Aorta (tissue), 5 donors: ENCODE measurements at regions not wholly inside any gene's neighbourhood (a gene's known extent, or its start where the extent isn't known, plus 50 kb on each side); places are given as distances from the start of the nearest gene placed in this dataset.
A peak's percentile ranks its signal among the peaks of the same experiment; 100 is the strongest.
"Not testable (repeated sequence)": the region's sequence is repeated elsewhere in the genome, so short reads cannot be mapped to it uniquely, and the experiment has no call there.

ENCODE experiments used
- ATAC-seq: fragments of 200-7000 bp; cut with Tn5 transposase; one replicate; pipeline ENCODE4 v1.9.1; 2022; ENCODE audit warnings: moderate library complexity; ENCODE audit not compliant: low FRiP score
- DNase-seq, 2 donors: peaks; one replicate each; pipeline ENCODE4 v3.0.0-alpha.2; 2020
- H3K27ac ChIP-seq, 2 donors: one replicate each; pipeline ENCODE4 v1.5.1; 2013; ENCODE audit warnings: low read length in 2 of 2, mild to moderate bottlenecking in 2 of 2, moderate library complexity in 2 of 2, control low read depth in 1 of 2, inconsistent platforms in 1 of 2, low read depth in 1 of 2
- H3K27me3 ChIP-seq, 2 donors: one replicate each; pipeline ENCODE4 v1.6.1; 2013; ENCODE audit warnings: control low read depth in 1 of 2, low read length in 1 of 2, mild to moderate bottlenecking in 1 of 2, moderate library complexity in 1 of 2; ENCODE audit not compliant: insufficient read depth in 2 of 2, control insufficient read depth in 1 of 2
- H3K36me3 ChIP-seq, 2 donors: one replicate each; pipeline ENCODE4 v1.6.1; 2013; ENCODE audit warnings: control low read depth in 1 of 2, low read length in 1 of 2, mild to moderate bottlenecking in 1 of 2; ENCODE audit not compliant: insufficient read depth in 2 of 2, control insufficient read depth in 1 of 2
- H3K4me1 ChIP-seq, 2 donors: one replicate each; pipeline ENCODE4 v1.6.1; 2013; ENCODE audit warnings: low read length in 2 of 2, control low read depth in 1 of 2, mild to moderate bottlenecking in 1 of 2, moderate library complexity in 1 of 2; ENCODE audit not compliant: insufficient read depth in 2 of 2, control insufficient read depth in 1 of 2
- H3K4me3 ChIP-seq, 2 donors: one replicate each; pipeline ENCODE4 v1.5.1; 2013; ENCODE audit warnings: low read length in 2 of 2, control low read depth in 1 of 2, mild to moderate bottlenecking in 1 of 2
- H3K9me3 ChIP-seq: one replicate; pipeline ENCODE4 v1.6.1; 2013; ENCODE audit warnings: mild to moderate bottlenecking, low read length; ENCODE audit not compliant: control insufficient read depth
- WGBS, 2 donors: extraction: QIAGEN DNeasy Blood & Tissue Kit; methylation state at CpG; one replicate each; pipeline ENCODE4 v1.1.7; 2013; 5-methylcytosine and 5-hydroxymethylcytosine counted together
- intact Hi-C, 2 donors: fragments of 100-400 bp; cut with DNase I; formaldehyde crosslinking; loops; one replicate each; pipeline versions ENCODE4 v1.14.2 to v1.15.0; 2022
- donor health status: healthy with polysubstance abuse.
- donor health status: Bipolar disorder and iron deficiency.
- donor health status: DM: no; HTN: no; CAD: no.
- donor health status: DM: no; HTN: no; CAD: no.
- donor health status: DM: yes; HTN: yes; CAD: no.

DNA sequence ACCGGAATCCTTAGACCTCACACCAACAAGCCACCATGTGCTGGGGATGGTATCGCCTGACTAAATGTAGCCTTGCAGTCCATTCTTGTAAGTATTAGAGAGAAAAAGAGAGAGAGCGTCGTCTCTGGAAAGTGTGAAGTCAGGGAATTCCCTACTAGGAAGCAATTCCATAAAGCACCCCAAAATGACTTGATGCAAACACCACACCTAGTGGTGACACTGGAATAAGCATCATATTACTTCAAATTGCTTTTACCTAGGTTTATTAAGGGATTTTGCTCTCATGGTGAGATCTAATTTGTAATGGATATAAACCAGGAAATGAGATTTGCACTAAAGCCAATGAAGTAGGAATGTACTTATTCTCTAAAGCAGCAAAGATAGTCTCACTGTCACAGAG lies 111.4 kb upstream of the METTL9 start:
- intact Hi-C loops = not testable (repeated sequence)

DNA sequence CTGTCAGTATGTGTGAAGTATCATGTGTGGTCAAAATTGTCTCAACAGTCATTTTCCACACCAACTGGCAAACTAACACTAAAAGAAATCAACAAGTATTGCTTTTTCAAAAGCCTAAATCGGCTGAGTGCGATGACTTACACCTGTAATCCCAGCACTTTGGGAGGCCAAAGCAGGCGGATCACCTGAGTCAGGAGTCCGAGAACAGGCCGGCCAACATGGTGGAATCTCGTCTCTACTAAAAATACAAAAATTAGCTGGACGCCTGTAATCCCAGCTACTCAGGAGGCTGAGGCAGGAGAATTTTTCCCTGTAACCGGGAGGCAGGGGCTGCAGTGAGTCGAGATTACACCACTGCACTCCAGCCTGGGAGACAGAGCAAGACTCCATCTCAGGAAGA lies 100.3 kb upstream of the METTL9 start:
- H3K9me3 ChIP-seq, H3K4me3 ChIP-seq, ATAC-seq, H3K36me3 ChIP-seq, intact Hi-C loops, H3K4me1 ChIP-seq, H3K27me3 ChIP-seq, H3K27ac ChIP-seq: not testable (repeated sequence)
- DNase-seq = peak in 1 of 2 donors; percentile 51
- 82 to 84% methylated on average over 7 of the region's 9 CpGs for WGBS, 2 donors

More for the DNA sequence above, 111.4 kb upstream of the METTL9 start:
- H3K4me1 ChIP-seq, H3K36me3 ChIP-seq, ATAC-seq, H3K27me3 ChIP-seq, H3K27ac ChIP-seq, H3K4me3 ChIP-seq, H3K9me3 ChIP-seq, DNase-seq: not testable (repeated sequence)
- WGBS, 2 donors = 71 to 80% methylated on average over 2 to 4 of the region's 4 CpGs

DNA sequence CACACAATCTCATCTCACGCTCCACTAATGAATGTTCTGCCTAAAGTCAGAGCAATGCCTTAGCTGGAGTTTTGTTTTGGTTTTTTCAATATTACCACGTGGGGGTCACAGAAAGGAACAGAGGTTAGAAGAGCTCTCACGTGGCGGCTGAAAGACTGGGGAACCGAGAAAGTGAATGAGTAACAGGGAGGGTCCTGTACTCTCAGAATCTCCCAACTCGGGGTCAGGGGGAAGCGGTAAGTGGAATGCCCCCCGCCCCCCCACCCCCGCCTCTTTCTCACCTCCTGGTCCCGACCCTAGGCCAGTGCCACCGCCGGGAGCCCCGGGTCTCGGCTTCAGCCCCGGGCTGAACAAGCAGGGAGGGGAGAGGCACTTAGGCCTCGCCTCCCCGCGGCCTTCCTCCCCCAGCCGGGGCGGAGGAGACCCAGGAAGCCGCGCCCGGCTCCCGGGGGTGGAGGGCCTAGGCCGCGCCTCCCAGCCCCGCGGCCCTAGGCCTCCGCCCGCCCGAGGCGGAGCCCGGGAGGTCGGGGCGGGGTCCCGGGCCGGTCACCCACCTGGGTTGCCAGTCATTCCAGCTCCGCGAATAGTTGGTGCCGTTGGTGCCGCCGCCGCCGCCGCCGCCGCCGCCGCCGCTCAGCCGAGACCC lies 98.0 kb upstream of the METTL9 start:
- 1 to 2% methylated on average over 18 to 42 of the region's 51 CpGs for WGBS, 2 donors
- H3K27me3 ChIP-seq, H3K36me3 ChIP-seq, intact Hi-C loops, H3K9me3 ChIP-seq, H3K4me1 ChIP-seq: not testable (repeated sequence)
- ATAC-seq (peak; percentile 80), DNase-seq (peak; percentile 59 to 83)
- peak overlapping the region; percentile 78 to 83 for H3K27ac ChIP-seq
- H3K4me3 ChIP-seq = peak overlapping the region; percentile 59 to 92

DNA sequence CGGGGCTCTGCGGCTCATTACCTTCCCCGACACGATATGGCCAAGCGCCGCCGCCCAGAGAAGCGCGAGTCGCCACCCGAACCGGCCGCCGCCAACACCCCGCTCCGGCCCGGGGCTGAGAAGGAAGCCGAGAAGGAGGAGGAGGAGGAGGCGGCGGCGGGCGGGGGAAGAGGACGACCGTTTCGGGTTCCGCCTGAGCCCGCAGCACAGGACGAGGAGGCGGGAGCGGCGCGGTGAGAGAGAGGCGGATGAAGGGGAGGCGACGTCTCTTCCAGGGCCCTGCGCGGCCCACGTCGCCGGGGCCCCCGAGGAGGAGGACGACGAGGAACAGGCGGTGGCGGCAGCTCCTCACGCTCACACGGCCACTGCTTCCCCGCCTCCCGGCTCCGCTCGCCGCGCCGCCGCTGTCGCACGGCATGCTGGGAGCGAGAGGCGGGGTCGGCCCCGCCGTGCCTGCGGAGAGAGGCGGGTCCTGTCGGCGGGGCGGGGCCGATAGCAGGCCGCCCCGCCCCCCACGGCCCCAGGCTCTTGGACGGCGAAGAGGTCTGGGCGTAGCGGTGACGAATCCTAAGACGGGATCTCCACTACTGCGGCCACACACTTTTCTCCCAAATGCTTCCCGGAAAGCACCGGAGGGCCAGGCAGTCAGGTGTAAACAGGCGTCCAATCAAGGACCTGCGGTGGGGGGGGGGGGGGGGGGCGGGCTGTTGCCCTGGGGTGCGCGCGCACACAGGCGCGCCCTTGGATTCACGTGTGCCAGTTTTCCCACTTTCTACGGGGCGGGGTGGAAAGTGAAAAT lies 97.3 kb upstream of the METTL9 start:
- Histone ChIP-seq H3K9me3 (no peaks in the 10 kb centered on the region), H3K36me3 (no peaks in the 10 kb centered on the region), H3K4me3 (peak overlapping the region; percentile 59 to 92), H3K27me3 (no peaks in the 10 kb centered on the region), H3K4me1 (no peaks in the 10 kb centered on the region), H3K27ac (peak overlapping the region; percentile 78 to 83)
- DNase-seq (peak; percentile 91 to 98), ATAC-seq (peak; percentile 99)
- intact Hi-C loops = no loop called here
- whole genome bisulfite sequencing, 2 donors = 0 to 1% methylated on average over 90 to 91 of the region's 91 CpGs

DNA sequence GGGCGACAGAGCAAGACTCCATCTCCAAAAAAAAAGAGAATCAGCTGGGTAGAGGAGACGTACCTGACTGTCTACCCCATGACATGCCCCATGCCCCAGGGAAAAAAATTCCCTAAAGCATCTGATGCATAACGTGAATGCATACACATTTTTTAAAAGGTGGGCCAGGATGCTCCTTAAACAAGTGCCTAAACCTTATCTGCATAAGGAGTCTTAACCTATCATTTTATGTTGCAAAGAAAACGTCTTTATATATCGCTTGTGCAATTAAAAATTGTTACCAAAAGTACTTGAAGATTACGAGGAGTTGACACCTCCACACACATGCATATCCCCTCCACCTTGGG lies 95.8 kb upstream of the METTL9 start:
- WGBS, 2 donors = 85 to 89% methylated on average over 6 of the region's 6 CpGs
- intact Hi-C loops, H3K4me3 ChIP-seq, H3K9me3 ChIP-seq, H3K27me3 ChIP-seq, H3K27ac ChIP-seq, H3K36me3 ChIP-seq, H3K4me1 ChIP-seq, DNase-seq, ATAC-seq: not testable (repeated sequence)

DNA sequence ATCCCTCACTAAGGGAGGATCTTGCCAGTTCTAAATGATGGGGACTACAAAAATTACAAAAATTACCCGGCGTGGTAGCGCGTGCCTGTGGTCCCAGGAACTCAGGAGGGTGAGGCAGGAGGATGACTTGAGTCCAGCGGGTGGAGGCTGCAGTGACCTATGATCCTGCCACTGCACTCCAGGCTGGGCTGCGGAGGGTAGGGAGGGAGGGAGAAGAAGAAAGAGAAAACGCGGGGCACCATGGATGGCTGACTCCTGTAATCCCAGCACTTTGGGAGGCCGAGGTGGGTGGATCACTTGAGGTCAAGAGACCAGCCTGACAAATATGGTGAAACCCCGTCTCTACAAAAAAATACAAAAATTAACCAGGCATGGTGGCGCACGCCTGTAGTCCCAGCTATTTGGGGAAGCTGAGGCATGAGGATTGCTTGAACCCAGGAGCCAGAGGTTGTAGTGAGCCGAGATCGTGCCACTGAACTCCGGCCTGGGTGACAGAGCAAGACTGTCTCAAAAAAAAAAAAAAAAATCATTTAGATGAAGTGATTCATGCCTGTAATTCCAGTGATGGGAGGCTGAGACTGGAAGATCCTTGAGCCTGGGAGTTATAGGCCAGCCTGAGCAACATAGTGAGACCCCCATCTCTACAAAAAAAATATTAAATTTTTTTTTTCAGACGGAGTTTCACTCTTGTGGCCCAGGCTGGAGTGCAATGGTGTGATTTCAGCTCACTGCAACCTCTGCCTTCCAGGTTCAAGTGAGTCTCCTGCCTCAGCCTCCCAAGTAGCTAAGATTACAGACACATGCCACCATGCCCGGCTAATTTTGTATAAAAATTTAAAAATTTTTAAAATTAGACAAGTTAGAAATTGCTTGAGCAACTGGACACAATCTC lies 95.2 kb upstream of the METTL9 start:
- H3K4me3 ChIP-seq, H3K27ac ChIP-seq, ATAC-seq, intact Hi-C loops, H3K36me3 ChIP-seq, H3K27me3 ChIP-seq, H3K9me3 ChIP-seq, H3K4me1 ChIP-seq: not testable (repeated sequence)
- WGBS, 2 donors = 92 to 94% methylated on average over 17 of the region's 17 CpGs
- peak in 1 of 2 donors; percentile 67 for DNase-seq

DNA sequence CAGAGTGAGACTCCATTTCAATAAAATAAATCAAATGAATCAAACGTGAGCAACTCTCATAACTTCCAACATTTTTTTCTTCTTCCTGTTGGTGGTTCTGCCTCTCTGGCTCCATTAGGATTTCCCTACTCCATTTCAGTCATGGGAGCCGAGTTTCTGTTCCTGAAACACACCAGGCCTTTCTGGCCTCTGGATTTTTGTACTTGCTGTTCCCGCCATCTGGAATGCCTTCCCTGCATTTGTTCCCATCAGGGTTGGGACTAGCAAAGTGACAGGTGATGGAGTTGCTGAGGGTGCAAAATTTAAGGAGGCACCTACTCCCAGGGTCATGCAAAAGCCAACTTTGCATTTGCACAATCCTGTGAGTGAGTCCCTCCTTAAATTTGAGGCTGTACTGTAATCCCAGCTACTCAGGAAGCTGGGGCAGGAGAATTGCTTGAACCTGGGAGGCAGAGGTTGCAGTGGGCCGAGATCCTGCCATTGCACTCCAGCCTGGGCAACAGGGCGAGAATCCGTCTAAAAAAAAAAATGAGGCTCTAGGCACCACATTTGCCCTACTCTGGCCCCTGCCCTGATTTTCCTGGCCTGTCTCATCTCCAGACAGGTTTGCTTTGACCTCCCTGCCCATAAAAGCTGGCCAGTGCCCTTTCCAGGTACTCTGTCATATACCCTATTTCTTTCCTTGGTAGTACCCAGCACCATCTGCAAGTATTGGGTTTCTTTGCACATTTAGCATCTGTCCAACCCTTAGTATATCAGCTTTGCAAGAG lies 93.4 kb upstream of the METTL9 start:
- intact Hi-C loops, H3K9me3 ChIP-seq, H3K36me3 ChIP-seq, H3K27ac ChIP-seq, H3K4me1 ChIP-seq, H3K27me3 ChIP-seq, H3K4me3 ChIP-seq, ATAC-seq: not testable (repeated sequence)
- WGBS, 2 donors = 75 to 76% methylated on average over 6 of the region's 6 CpGs
- peak in 1 of 2 donors; percentile 14 for DNase-seq

DNA sequence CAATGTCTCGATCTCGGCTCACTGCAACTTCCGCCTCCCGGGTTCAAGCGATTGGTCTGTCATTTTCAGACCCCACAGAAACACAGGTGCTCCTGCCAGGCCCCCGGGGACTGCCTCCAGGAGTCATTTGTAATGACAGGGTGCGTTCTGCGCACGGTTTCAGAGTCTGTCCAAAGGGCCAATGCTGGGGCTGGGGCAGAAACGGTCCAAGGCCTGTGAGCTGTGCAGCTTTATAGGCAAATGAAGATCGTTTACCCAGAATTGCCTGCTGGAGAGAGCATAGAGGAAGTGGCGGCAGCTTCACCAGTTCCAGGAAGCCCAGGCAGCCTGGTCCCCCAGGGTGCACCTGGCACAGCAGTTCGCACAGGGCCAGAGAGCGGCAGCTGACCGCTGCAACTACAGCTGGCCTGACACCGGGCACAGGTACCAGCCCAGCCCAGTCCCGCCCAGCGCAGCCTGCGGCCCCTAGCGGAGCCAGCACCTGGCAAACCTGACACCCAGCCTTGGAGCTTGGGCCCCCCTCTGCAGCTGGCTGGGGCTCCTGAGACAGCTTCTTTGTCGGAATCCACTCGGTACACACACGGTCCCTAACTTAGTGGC lies 92.4 kb upstream of the METTL9 start:
- H3K9me3 ChIP-seq, H3K27me3 ChIP-seq, intact Hi-C loops, H3K36me3 ChIP-seq, ATAC-seq, H3K27ac ChIP-seq, H3K4me1 ChIP-seq, H3K4me3 ChIP-seq: not testable (repeated sequence)
- WGBS, 2 donors = 88 to 89% methylated on average over 23 of the region's 23 CpGs
- DNase-seq = peak; percentile 63 to 84
